ENCODE measurements at regions not wholly inside any gene's neighbourhood (a gene's known extent, or its start where the extent isn't known, plus 50 kb on each side); places are given as distances from the start of the nearest gene placed in this dataset.

DNA sequence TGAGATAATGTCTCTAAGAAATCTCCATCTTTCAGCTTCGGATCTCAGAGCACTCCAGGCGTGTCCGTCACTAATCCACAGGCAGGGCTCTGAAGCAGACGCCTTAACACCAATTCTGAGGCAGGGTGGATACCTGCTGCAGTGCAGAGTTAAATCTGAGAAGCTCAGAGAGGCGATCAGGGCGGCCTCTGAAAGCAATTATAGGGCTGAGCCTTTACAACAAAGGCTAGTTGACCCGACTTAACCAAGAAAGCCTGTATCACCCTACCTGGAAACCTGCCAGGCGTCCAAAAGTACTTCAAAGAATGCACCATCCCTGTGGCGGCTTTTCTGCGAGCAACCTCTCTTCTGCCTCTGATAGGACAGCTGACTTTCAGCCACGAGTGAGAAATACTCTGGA lies 134.8 kb upstream of the MSX2 start:
- intact Hi-C loops (cut with micrococcal nuclease) (no loop called here), dilution Hi-C loops (cut with MboI; ENCODE audit: extremely low pct_ligation_motif_present, low sequenced_read_pairs) (no loop called here)
- Histone ChIP-seq H3K4me2 (ENCODE audit: insufficient read depth, low read length) (no peak overlapping the region), H3K4me1 (ENCODE audit: control insufficient read depth, extremely low read depth, insufficient read depth, low read length) (no peaks in the 10 kb centered on the region), H2AFZ (ENCODE audit: low read depth, low read length) (no peak overlapping the region), H3K4me3 (replicated peaks in 1 of 3; ENCODE audit: insufficient read depth in 1 of 3, low read depth in 1 of 3, low read length in 3 of 3) (no peak overlapping the region), H3K27ac (ENCODE audit: insufficient read depth, low read depth, low read length) (no peak overlapping the region), H3K79me2 (ENCODE audit: control insufficient read depth, insufficient read depth, low read length) (no peaks in the 10 kb centered on the region), H3K36me3 (ENCODE audit: control insufficient read depth in 2 of 2, extremely low read depth in 1 of 2, insufficient read depth in 2 of 2, low read length in 2 of 2) (no peaks in the 10 kb centered on the region), H3K9me3 (replicated peaks; ENCODE audit: control insufficient read depth, insufficient read depth, low read length) (peaks cover 1% of the 10 kb centered on the region), H4K20me1 (replicated peaks; ENCODE audit: control insufficient read depth, extremely low read depth, insufficient read depth, low read length) (no peaks in the 10 kb centered on the region), H3K9me1 (replicated peaks; ENCODE audit: control insufficient read depth, extremely low read depth, insufficient read depth, low read length) (no peaks in the 10 kb centered on the region), H3K9ac (replicated peaks; ENCODE audit: extremely low read depth, insufficient read depth, low read length) (no peak overlapping the region), H3K27me3 (ENCODE audit: control insufficient read depth in 2 of 2, insufficient read depth in 2 of 2, low read length in 2 of 2) (no peaks in the 10 kb centered on the region)
- DNase-seq (ENCODE audit: low read depth, low spot score) (no peak), FAIRE-seq (no peak)
- no peak for TF ChIP-seq EZH2 (IDR thresholded peaks at IDR 0.05; ENCODE audit: borderline replicate concordance, low read depth, low read length, severe bottlenecking)
- TF ChIP-seq POLR2AphosphoS5 (IDR thresholded peaks at IDR 0.05; ENCODE audit: insufficient read depth, low read depth, low read length) = no peak
- TF ChIP-seq, protein P1, sequence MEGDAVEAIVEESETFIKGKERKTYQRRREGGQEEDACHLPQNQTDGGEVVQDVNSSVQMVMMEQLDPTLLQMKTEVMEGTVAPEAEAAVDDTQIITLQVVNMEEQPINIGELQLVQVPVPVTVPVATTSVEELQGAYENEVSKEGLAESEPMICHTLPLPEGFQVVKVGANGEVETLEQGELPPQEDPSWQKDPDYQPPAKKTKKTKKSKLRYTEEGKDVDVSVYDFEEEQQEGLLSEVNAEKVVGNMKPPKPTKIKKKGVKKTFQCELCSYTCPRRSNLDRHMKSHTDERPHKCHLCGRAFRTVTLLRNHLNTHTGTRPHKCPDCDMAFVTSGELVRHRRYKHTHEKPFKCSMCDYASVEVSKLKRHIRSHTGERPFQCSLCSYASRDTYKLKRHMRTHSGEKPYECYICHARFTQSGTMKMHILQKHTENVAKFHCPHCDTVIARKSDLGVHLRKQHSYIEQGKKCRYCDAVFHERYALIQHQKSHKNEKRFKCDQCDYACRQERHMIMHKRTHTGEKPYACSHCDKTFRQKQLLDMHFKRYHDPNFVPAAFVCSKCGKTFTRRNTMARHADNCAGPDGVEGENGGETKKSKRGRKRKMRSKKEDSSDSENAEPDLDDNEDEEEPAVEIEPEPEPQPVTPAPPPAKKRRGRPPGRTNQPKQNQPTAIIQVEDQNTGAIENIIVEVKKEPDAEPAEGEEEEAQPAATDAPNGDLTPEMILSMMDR (IDR thresholded peaks at IDR 0.05; ENCODE audit: extremely low read depth in 1 of 2, insufficient read depth in 1 of 2, low read depth in 1 of 2, low read length in 2 of 2) = no peak
- no peak for TF ChIP-seq MYC (IDR thresholded peaks at IDR 0.05; ENCODE audit: low read depth, low read length)
- TF ChIP-seq GATA2 (IDR thresholded peaks at IDR 0.05; ENCODE audit: insufficient read depth, insufficient read length, low read depth, low read length) = no peak
- no peak for TF ChIP-seq POLR2A (IDR thresholded peaks at IDR 0.05; ENCODE audit: low read depth, low read length)
- TF ChIP-seq, protein P2, sequence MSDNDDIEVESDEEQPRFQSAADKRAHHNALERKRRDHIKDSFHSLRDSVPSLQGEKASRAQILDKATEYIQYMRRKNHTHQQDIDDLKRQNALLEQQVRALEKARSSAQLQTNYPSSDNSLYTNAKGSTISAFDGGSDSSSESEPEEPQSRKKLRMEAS (IDR thresholded peaks at IDR 0.05; ENCODE audit: insufficient read depth, insufficient read length) = no peak
- no peak for TF ChIP-seq FOS (IDR thresholded peaks at IDR 0.05; ENCODE audit: borderline replicate concordance, insufficient read depth, low read length)
- TF ChIP-seq JUN (IDR thresholded peaks at IDR 0.05; ENCODE audit: borderline replicate concordance, insufficient read depth, insufficient read length, low read depth) = no peak
- no TSS peak for BruUV-seq (replicated peaks)
- CTCF ChIA-PET = no interaction called here
- POLR2A ChIA-PET = no interaction called here
